ENCODE measurements at regions not wholly inside any gene's neighbourhood (a gene's known extent, or its start where the extent isn't known, plus 50 kb on each side); places are given as distances from the start of the nearest gene placed in this dataset.
"Not testable (repeated sequence)": the region's sequence is repeated elsewhere in the genome, so short reads cannot be mapped to it uniquely, and the experiment has no call there.

DNA sequence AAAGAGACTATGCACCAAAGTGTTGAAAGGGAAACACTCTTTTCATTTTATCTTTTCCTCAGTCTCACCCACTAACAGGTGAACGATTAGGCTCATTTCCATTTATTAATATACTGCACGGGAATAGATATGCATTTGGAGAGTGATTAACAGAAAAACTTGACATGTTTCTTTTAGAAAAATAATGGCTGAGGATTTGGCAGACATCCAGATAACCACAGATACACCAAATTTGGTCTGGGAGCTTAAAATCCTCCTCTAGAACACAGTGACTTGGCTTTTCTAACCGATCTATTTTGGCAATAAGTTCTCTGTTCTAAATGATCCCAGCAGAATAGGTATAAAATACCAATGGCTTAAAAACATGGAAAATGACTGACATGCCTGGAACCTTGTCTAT lies 459.3 kb upstream of the SGO1 start:
- Histone ChIP-seq H3K4me3 (replicated peaks in 1 of 4; ENCODE audit: control extremely low read depth in 1 of 4, insufficient read depth in 1 of 4, low read depth in 3 of 4, low read length in 4 of 4) (no peak overlapping the region), H2AFZ (ENCODE audit: low read length) (no peak overlapping the region)

DNA sequence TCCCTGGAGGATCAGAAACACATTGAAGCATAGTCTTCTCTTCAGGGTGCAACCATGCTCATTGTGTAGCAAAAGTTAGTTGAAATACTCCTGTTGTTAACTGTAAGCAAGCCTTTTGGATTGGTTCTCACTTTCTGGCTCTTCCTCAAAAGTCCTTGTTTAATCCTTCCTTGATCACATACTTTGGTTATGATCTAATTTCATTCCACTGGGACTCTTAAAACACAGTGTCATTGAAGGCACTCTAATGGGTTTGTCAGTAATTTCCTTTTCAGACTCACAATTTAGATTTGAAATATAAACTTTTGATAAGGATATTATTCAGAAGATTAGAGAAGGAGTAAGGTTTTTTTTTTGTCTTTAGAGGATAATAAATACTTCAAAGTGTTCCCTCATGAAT lies 451.7 kb upstream of the SGO1 start:
- no peaks in the 10 kb centered on the region for H3K9me3 ChIP-seq (ENCODE audit: control insufficient read depth, insufficient read depth, low read depth, low read length)
- peak in 1 of 2 donors; percentile 78 for DNase-seq (ENCODE audit: low read depth in 2 of 2)
- no peak overlapping the region for H3K4me2 ChIP-seq (ENCODE audit: extremely low read depth, insufficient read depth, low read length)
- H3K36me3 ChIP-seq (ENCODE audit: control insufficient read depth, insufficient read depth, low read length), result no peaks in the 10 kb centered on the region
- no peak overlapping the region for H3K4me3 ChIP-seq (replicated peaks in 1 of 4; ENCODE audit: control extremely low read depth in 1 of 4, insufficient read depth in 1 of 4, low read depth in 3 of 4, low read length in 4 of 4)
- H3K27me3 ChIP-seq (ENCODE audit: control insufficient read depth, insufficient read depth, low read length), result no peaks in the 10 kb centered on the region
- TF ChIP-seq, protein P1, sequence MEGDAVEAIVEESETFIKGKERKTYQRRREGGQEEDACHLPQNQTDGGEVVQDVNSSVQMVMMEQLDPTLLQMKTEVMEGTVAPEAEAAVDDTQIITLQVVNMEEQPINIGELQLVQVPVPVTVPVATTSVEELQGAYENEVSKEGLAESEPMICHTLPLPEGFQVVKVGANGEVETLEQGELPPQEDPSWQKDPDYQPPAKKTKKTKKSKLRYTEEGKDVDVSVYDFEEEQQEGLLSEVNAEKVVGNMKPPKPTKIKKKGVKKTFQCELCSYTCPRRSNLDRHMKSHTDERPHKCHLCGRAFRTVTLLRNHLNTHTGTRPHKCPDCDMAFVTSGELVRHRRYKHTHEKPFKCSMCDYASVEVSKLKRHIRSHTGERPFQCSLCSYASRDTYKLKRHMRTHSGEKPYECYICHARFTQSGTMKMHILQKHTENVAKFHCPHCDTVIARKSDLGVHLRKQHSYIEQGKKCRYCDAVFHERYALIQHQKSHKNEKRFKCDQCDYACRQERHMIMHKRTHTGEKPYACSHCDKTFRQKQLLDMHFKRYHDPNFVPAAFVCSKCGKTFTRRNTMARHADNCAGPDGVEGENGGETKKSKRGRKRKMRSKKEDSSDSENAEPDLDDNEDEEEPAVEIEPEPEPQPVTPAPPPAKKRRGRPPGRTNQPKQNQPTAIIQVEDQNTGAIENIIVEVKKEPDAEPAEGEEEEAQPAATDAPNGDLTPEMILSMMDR (conservative IDR thresholded peaks at IDR 0.05 in 1 of 2, IDR thresholded peaks at IDR 0.05 in 1 of 2; ENCODE audit: low read depth in 1 of 2, low read length in 2 of 2), result no peak
- TF ChIP-seq EZH2 (IDR thresholded peaks at IDR 0.05; ENCODE audit: low read length, missing control alignments), result no peak
- no peak overlapping the region for H2AFZ ChIP-seq (ENCODE audit: low read length)
- H4K20me1 ChIP-seq (ENCODE audit: control insufficient read depth, extremely low read depth, insufficient read depth, low read length), result no peaks in the 10 kb centered on the region
- no peaks in the 10 kb centered on the region for H3K4me1 ChIP-seq (ENCODE audit: control insufficient read depth, extremely low read depth, insufficient read depth, low read length)
- H3K27ac ChIP-seq (ENCODE audit: insufficient read depth, low read length), result no peak overlapping the region
- no peak overlapping the region for H3K9ac ChIP-seq (ENCODE audit: insufficient read depth, low read length)
- no peaks in the 10 kb centered on the region for H3K79me2 ChIP-seq (ENCODE audit: control insufficient read depth, insufficient read depth, low read length)

More for the DNA sequence above, 459.3 kb upstream of the SGO1 start:
- no peaks in the 10 kb centered on the region for H3K27me3 ChIP-seq (ENCODE audit: control insufficient read depth, insufficient read depth, low read length)
- no peak overlapping the region for H3K27ac ChIP-seq (ENCODE audit: insufficient read depth, low read length)
- no peaks in the 10 kb centered on the region for H4K20me1 ChIP-seq (ENCODE audit: control insufficient read depth, extremely low read depth, insufficient read depth, low read length)
- peak in 1 of 2 donors; percentile 62 for DNase-seq (ENCODE audit: low read depth in 2 of 2)
- no peaks in the 10 kb centered on the region for H3K36me3 ChIP-seq (ENCODE audit: control insufficient read depth, insufficient read depth, low read length)
- TF ChIP-seq, protein P1 (conservative IDR thresholded peaks at IDR 0.05 in 1 of 2, IDR thresholded peaks at IDR 0.05 in 1 of 2; ENCODE audit: low read depth in 1 of 2, low read length in 2 of 2), result no peak
- no peak for TF ChIP-seq EZH2 (IDR thresholded peaks at IDR 0.05; ENCODE audit: low read length, missing control alignments)
- H3K4me1 ChIP-seq (ENCODE audit: control insufficient read depth, extremely low read depth, insufficient read depth, low read length), result peaks cover 4% of the 10 kb centered on the region
- no peaks in the 10 kb centered on the region for H3K79me2 ChIP-seq (ENCODE audit: control insufficient read depth, insufficient read depth, low read length)
- no peak overlapping the region for H3K9ac ChIP-seq (ENCODE audit: insufficient read depth, low read length)
- H3K9me3 ChIP-seq (ENCODE audit: control insufficient read depth, insufficient read depth, low read depth, low read length), result no peaks in the 10 kb centered on the region
- H3K4me2 ChIP-seq (ENCODE audit: extremely low read depth, insufficient read depth, low read length), result no peak overlapping the region

DNA sequence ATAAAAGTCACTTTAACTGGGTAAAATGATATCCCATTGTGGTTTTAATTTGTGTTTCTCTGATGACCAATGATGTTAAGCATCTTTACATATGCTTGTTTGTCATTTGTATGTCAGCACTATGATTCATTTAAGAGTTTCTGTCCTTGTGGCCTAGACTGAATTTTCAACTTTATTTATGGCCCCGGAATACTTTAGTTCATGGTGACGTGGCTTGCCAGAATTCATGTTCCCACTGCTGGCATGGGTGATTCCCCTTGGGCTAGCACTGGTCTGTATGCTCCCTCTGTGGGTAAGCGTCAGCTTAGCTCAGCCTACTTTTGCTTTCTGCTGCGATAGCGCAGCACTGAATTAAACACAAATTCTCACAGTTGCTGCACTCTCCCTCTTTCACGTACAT lies 436.3 kb upstream of the SGO1 start:
- Histone ChIP-seq H3K27ac (ENCODE audit: insufficient read depth, low read length) (no peak overlapping the region), H3K9ac (ENCODE audit: insufficient read depth, low read length) (no peak overlapping the region), H3K9me3 (ENCODE audit: control insufficient read depth, insufficient read depth, low read depth, low read length) (no peaks in the 10 kb centered on the region), H3K4me2 (ENCODE audit: extremely low read depth, insufficient read depth, low read length) (no peak overlapping the region), H2AFZ (ENCODE audit: low read length) (no peak overlapping the region), H3K27me3 (ENCODE audit: control insufficient read depth, insufficient read depth, low read length) (no peaks in the 10 kb centered on the region), H4K20me1 (ENCODE audit: control insufficient read depth, extremely low read depth, insufficient read depth, low read length) (no peaks in the 10 kb centered on the region), H3K36me3 (ENCODE audit: control insufficient read depth, insufficient read depth, low read length) (no peaks in the 10 kb centered on the region), H3K79me2 (ENCODE audit: control insufficient read depth, insufficient read depth, low read length) (no peaks in the 10 kb centered on the region), H3K4me3 (replicated peaks in 1 of 4; ENCODE audit: control extremely low read depth in 1 of 4, insufficient read depth in 1 of 4, low read depth in 3 of 4, low read length in 4 of 4) (no peak overlapping the region), H3K4me1 (ENCODE audit: control insufficient read depth, extremely low read depth, insufficient read depth, low read length) (no peaks in the 10 kb centered on the region)
- DNase-seq (ENCODE audit: low read depth in 2 of 2), result peak; percentile 26 to 62
- no peak for TF ChIP-seq EZH2 (IDR thresholded peaks at IDR 0.05; ENCODE audit: low read length, missing control alignments)
- TF ChIP-seq, protein P1 (conservative IDR thresholded peaks at IDR 0.05 in 1 of 2, IDR thresholded peaks at IDR 0.05 in 1 of 2; ENCODE audit: low read depth in 1 of 2, low read length in 2 of 2), result no peak

DNA sequence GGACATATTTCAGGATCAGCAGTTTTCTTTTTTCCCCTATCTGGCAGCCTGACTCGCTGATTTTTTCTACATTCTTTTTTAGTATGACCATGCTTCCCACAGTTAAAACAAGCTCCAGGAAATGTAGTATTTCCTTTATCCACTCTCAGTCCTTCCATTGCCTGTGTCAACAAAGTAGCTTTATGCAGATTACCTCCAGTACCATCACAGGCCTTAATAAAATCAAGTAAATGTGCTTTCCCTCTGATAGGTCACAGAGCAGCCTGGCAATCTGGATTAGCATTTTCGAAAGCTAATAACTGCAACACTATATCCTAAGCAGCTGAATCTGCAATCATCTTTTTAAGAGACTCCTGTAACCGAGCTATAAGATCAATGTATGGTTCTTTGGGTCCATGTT lies 432.6 kb upstream of the SGO1 start:
- H4K20me1 ChIP-seq (ENCODE audit: control insufficient read depth, extremely low read depth, insufficient read depth, low read length); H3K9me3 ChIP-seq (ENCODE audit: control insufficient read depth, insufficient read depth, low read depth, low read length); H2AFZ ChIP-seq (ENCODE audit: low read length); H3K79me2 ChIP-seq (ENCODE audit: control insufficient read depth, insufficient read depth, low read length); H3K4me2 ChIP-seq (ENCODE audit: extremely low read depth, insufficient read depth, low read length); H3K27ac ChIP-seq (ENCODE audit: insufficient read depth, low read length); H3K4me3 ChIP-seq (replicated peaks in 1 of 4; ENCODE audit: control extremely low read depth in 1 of 4, insufficient read depth in 1 of 4, low read depth in 3 of 4, low read length in 4 of 4); H3K4me1 ChIP-seq (ENCODE audit: control insufficient read depth, extremely low read depth, insufficient read depth, low read length); H3K9ac ChIP-seq (ENCODE audit: insufficient read depth, low read length); DNase-seq (ENCODE audit: low read depth in 2 of 2); H3K27me3 ChIP-seq (ENCODE audit: control insufficient read depth, insufficient read depth, low read length); H3K36me3 ChIP-seq (ENCODE audit: control insufficient read depth, insufficient read depth, low read length): not testable (repeated sequence)

DNA sequence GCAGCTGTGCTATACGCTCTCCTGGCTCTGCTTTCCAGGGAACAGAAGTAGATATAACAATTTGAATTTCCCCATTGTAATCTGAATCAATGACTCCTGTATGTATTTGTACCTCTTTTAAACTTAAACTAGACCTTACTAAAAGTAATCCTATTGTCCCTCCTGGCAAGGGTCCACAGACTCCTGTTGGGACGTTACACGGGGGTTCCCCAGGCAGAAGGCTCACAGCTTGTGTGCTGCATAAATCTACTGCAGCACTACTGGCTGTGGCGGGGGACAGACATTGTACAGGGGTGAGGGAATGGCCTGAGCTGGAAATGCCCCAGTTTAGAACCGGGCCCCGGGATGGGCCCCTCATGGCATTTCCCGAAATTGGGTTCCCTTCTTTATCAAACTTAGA lies 432.2 kb upstream of the SGO1 start:
- not testable (repeated sequence) for H3K4me1 ChIP-seq (ENCODE audit: control insufficient read depth, extremely low read depth, insufficient read depth, low read length); DNase-seq (ENCODE audit: low read depth in 2 of 2); H4K20me1 ChIP-seq (ENCODE audit: control insufficient read depth, extremely low read depth, insufficient read depth, low read length); H3K27me3 ChIP-seq (ENCODE audit: control insufficient read depth, insufficient read depth, low read length); H2AFZ ChIP-seq (ENCODE audit: low read length); H3K9me3 ChIP-seq (ENCODE audit: control insufficient read depth, insufficient read depth, low read depth, low read length); H3K79me2 ChIP-seq (ENCODE audit: control insufficient read depth, insufficient read depth, low read length); H3K9ac ChIP-seq (ENCODE audit: insufficient read depth, low read length); H3K4me3 ChIP-seq (replicated peaks in 1 of 4; ENCODE audit: control extremely low read depth in 1 of 4, insufficient read depth in 1 of 4, low read depth in 3 of 4, low read length in 4 of 4); H3K4me2 ChIP-seq (ENCODE audit: extremely low read depth, insufficient read depth, low read length); H3K36me3 ChIP-seq (ENCODE audit: control insufficient read depth, insufficient read depth, low read length); H3K27ac ChIP-seq (ENCODE audit: insufficient read depth, low read length)

Measured in fibroblast of lung (primary cell).